Activated T-helper 2 cell treated with anti-CD3 and anti-CD28 coated beads, Interferon-gamma antibody, Interleukin-2, Interleukin-4, amounts not matched to agents 10 μg/mL and 5 μg/mL and 100 μg/mL, durations not matched to agents 14 hours and 24 hours and 36 hours (primary cell): ENCODE measurements at regions not wholly inside any gene's neighbourhood (a gene's known extent, or its start where the extent isn't known, plus 50 kb on each side); places are given as distances from the start of the nearest gene placed in this dataset.

Source experiments
- DNase-seq: peaks from one replicate; pipeline ENCODE4 v3.0.0; 2021; ENCODE audit warnings: low spot score
- H3K27ac Mint-ChIP-seq: one replicate; pipeline ENCODE4 v1.8.0; 2021; ENCODE audit warnings: mixed read lengths
- H3K27me3 Mint-ChIP-seq: one replicate; pipeline ENCODE4 v1.8.0; 2021; ENCODE audit warnings: low read depth, mixed read lengths
- H3K36me3 Mint-ChIP-seq: one replicate; pipeline ENCODE4 v1.8.0; 2021; ENCODE audit warnings: low read depth, mixed read lengths
- H3K4me1 Mint-ChIP-seq: one replicate; pipeline ENCODE4 v1.8.0; 2021; ENCODE audit warnings: low read depth, mixed read lengths
- H3K4me3 Mint-ChIP-seq: one replicate; pipeline ENCODE4 v1.8.0; 2021; ENCODE audit warnings: low read depth, mild to moderate bottlenecking, moderate library complexity, mixed read lengths
- H3K9me3 Mint-ChIP-seq: one replicate; pipeline ENCODE4 v1.8.0; 2021; ENCODE audit warnings: mixed read lengths
- intact Hi-C: fragments of 100-400 bp; cut with micrococcal nuclease; formaldehyde crosslinking; loops from one replicate; pipeline ENCODE4 v1.15.1; 2023

DNA sequence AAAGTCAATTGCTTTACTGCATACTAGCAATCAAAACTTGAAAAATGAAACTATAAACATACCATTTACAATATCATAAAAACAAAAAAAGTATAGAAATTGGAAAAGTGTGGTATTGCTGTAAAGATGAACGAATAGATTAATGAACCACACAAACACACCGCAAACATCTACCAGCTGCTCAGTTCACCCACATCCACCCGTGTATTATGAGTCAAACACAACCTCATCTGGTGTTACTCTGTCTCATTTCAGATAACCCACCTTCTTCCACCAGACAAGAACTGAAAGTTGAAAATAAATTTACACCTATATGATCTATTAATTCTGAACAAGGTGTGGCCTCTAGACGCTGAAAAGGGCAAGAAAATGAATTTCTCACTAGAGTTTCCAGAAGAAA is 53.3 kb downstream of the BLID start:
- intact Hi-C loops: no loop called here
- Mint-ChIP-seq H3K36me3 (no peaks in the 10 kb centered on the region), H3K27me3 (no peaks in the 10 kb centered on the region), H3K4me1 (no peaks in the 10 kb centered on the region), H3K9me3 (peaks cover 10% of the 10 kb centered on the region), H3K4me3 (no peak overlapping the region), H3K27ac (no peak overlapping the region)
- DNase-seq: no peak

- Mint-ChIP-seq H3K27ac (no peak overlapping the region), H3K27me3 (no peaks in the 10 kb centered on the region), H3K36me3 (no peaks in the 10 kb centered on the region), H3K9me3 (peaks cover 10% of the 10 kb centered on the region), H3K4me3 (no peak overlapping the region), H3K4me1 (no peaks in the 10 kb centered on the region)
- DNase-seq: no peak
- intact Hi-C loops: no loop called here
Measured at GRCh38 chr11:122059565-122059964, 56.5 kb downstream of the BLID start.

GRCh38 chr11:122050021-122050690 is 65.9 kb downstream of the BLID start:
- Mint-ChIP-seq H3K27me3 (no peaks in the 10 kb centered on the region), H3K9me3 (peaks cover 4% of the 10 kb centered on the region), H3K27ac (no peak overlapping the region), H3K36me3 (no peaks in the 10 kb centered on the region), H3K4me1 (no peaks in the 10 kb centered on the region), H3K4me3 (no peak overlapping the region)
- no peak for DNase-seq
- intact Hi-C loops: no loop called here

GRCh38 chr11:122048401-122048800 is 67.6 kb downstream of the BLID start:
- intact Hi-C loops: no loop called here
- Mint-ChIP-seq H3K27me3 (no peaks in the 10 kb centered on the region), H3K4me3 (no peak overlapping the region), H3K9me3 (peaks cover 4% of the 10 kb centered on the region), H3K27ac (no peak overlapping the region), H3K4me1 (no peaks in the 10 kb centered on the region), H3K36me3 (no peaks in the 10 kb centered on the region)
- no peak for DNase-seq

GRCh38 chr11:122046846-122047245 is 69.2 kb downstream of the BLID start:
- no peak for DNase-seq
- Mint-ChIP-seq H3K9me3 (peaks cover 4% of the 10 kb centered on the region), H3K27ac (no peak overlapping the region), H3K36me3 (no peaks in the 10 kb centered on the region), H3K27me3 (no peaks in the 10 kb centered on the region), H3K4me3 (no peak overlapping the region), H3K4me1 (no peaks in the 10 kb centered on the region)
- intact Hi-C loops: no loop called here

GRCh38 chr11:122046438-122046837 is 69.6 kb downstream of the BLID start:
- Mint-ChIP-seq H3K27ac (no peak overlapping the region), H3K27me3 (no peaks in the 10 kb centered on the region), H3K36me3 (no peaks in the 10 kb centered on the region), H3K4me3 (no peak overlapping the region), H3K9me3 (peaks cover 4% of the 10 kb centered on the region), H3K4me1 (no peaks in the 10 kb centered on the region)
- intact Hi-C loops: no loop called here
- DNase-seq: no peak

GRCh38 chr11:122045181-122045586 is 70.8 kb downstream of the BLID start:
- H3K4me1 Mint-ChIP-seq: no peaks in the 10 kb centered on the region
- H3K27me3 Mint-ChIP-seq: no peaks in the 10 kb centered on the region
- intact Hi-C loops: no loop called here
- H3K4me3 Mint-ChIP-seq: no peak overlapping the region
- no peak overlapping the region for H3K27ac Mint-ChIP-seq
- DNase-seq: no peak
- H3K36me3 Mint-ChIP-seq: no peaks in the 10 kb centered on the region
- H3K9me3 Mint-ChIP-seq: no peaks in the 10 kb centered on the region

GRCh38 chr11:122044086-122044485 is 71.9 kb downstream of the BLID start:
- no peak for DNase-seq
- intact Hi-C loops: no loop called here
- H3K4me3 Mint-ChIP-seq: no peak overlapping the region
- H3K9me3 Mint-ChIP-seq: no peaks in the 10 kb centered on the region
- H3K36me3 Mint-ChIP-seq: no peaks in the 10 kb centered on the region
- H3K4me1 Mint-ChIP-seq: no peaks in the 10 kb centered on the region
- no peaks in the 10 kb centered on the region for H3K27me3 Mint-ChIP-seq
- H3K27ac Mint-ChIP-seq: no peak overlapping the region

- H3K9me3 Mint-ChIP-seq: no peaks in the 10 kb centered on the region
- no peak overlapping the region for H3K27ac Mint-ChIP-seq
- no peaks in the 10 kb centered on the region for H3K4me1 Mint-ChIP-seq
- no peaks in the 10 kb centered on the region for H3K36me3 Mint-ChIP-seq
- intact Hi-C loops: no loop called here
- H3K4me3 Mint-ChIP-seq: no peak overlapping the region
- no peaks in the 10 kb centered on the region for H3K27me3 Mint-ChIP-seq
- no peak for DNase-seq
Measured at GRCh38 chr11:122042981-122043380, 73.0 kb downstream of the BLID start.

DNA sequence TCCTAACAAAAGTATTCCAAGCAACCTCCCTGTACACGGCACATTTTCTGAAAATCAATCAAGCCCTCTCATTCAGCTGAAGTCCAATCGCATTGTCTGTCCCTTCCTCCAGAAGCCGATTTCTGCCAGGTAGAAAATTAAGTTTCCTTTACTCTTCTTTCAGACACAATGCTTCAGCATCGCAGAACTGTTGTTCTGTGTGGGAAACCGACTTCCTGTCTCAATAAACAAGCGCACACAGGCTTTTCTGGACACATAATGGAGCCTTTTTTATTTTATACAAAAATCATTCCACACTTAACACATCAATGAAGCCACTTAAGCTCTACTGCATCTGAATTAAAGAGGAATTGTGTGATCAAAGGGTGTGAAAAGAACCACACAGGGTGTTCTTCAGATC is 75.6 kb downstream of the BLID start:
- no peak overlapping the region for H3K27ac Mint-ChIP-seq
- no peaks in the 10 kb centered on the region for H3K9me3 Mint-ChIP-seq
- H3K36me3 Mint-ChIP-seq: no peaks in the 10 kb centered on the region
- H3K27me3 Mint-ChIP-seq: no peaks in the 10 kb centered on the region
- H3K4me3 Mint-ChIP-seq: no peak overlapping the region
- DNase-seq: no peak
- intact Hi-C loops: no loop called here
- H3K4me1 Mint-ChIP-seq: no peaks in the 10 kb centered on the region

DNA sequence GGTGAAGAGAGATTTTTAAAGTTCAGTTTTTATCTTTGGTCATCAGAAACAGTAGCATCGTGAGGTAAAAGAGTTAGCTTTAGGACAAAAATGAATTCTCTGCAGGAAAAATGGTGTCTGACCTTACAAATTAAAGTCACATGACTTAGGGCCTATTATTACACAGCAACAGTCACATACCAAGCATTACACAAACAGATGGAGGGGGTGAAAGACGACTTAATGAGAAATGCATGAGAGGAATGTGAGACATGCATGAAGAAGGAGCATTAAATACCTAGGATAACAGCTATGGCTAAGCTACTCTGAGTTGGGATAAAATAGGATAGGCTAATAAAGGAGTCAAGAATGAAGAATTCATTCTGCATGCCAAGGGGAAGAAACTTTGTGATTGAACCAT is 77.5 kb downstream of the BLID start:
- Mint-ChIP-seq H3K27me3 (no peaks in the 10 kb centered on the region), H3K4me1 (no peaks in the 10 kb centered on the region), H3K4me3 (no peak overlapping the region), H3K36me3 (no peaks in the 10 kb centered on the region), H3K27ac (no peak overlapping the region), H3K9me3 (no peaks in the 10 kb centered on the region)
- intact Hi-C loops: no loop called here
- DNase-seq: no peak

DNA sequence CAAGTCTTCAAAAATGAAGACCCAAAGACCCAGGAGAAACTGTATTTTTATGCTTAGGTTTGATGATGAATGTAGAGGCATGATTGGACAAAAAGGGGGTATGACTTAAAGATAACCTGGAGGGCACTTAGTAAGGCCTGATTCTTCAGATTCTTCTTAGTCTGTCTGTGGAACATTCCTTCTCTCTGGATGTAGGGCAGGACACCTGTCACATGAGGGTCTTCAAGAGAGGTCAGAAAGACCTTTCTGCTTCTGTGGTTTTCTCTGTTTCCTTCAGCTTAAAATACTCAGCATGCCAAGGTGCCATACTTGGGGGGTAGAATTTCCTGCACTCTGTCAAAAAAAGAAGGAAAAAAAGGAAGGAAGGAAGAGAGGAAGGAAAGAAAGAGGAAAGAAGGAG is 78.1 kb downstream of the BLID start:
- no peaks in the 10 kb centered on the region for H3K4me1 Mint-ChIP-seq
- no peaks in the 10 kb centered on the region for H3K27me3 Mint-ChIP-seq

DNA sequence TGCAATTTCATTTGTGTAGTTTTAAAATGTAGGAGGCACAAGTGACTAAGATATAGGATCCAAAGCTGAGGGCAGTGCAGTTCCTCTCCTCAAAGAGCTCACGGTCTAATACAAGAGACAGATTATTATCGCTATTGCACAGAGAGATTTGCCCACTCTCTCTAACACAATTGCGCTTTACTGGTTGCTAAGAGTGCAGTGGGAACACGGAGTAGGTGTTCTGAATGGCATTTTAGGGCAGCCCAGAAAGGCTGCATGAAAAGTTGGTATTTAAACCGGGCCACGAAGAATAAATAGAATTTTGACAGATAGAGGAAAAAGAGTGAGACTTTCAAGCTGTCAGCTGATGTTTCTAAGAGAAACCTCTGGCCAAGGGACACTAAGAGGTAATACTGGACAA is 79.5 kb downstream of the BLID start:
- intact Hi-C loops: no loop called here
- H3K9me3 Mint-ChIP-seq: no peaks in the 10 kb centered on the region
- DNase-seq: no peak
- no peaks in the 10 kb centered on the region for H3K36me3 Mint-ChIP-seq
- H3K27ac Mint-ChIP-seq: no peak overlapping the region
- no peaks in the 10 kb centered on the region for H3K27me3 Mint-ChIP-seq
- no peaks in the 10 kb centered on the region for H3K4me1 Mint-ChIP-seq
- H3K4me3 Mint-ChIP-seq: no peak overlapping the region

More for the DNA sequence above, 78.1 kb downstream of the BLID start:
- no peak overlapping the region for H3K4me3 Mint-ChIP-seq
- no peaks in the 10 kb centered on the region for H3K36me3 Mint-ChIP-seq
- no peak for DNase-seq
- H3K27ac Mint-ChIP-seq: no peak overlapping the region
- H3K9me3 Mint-ChIP-seq: no peaks in the 10 kb centered on the region
- intact Hi-C loops: no loop called here

DNA sequence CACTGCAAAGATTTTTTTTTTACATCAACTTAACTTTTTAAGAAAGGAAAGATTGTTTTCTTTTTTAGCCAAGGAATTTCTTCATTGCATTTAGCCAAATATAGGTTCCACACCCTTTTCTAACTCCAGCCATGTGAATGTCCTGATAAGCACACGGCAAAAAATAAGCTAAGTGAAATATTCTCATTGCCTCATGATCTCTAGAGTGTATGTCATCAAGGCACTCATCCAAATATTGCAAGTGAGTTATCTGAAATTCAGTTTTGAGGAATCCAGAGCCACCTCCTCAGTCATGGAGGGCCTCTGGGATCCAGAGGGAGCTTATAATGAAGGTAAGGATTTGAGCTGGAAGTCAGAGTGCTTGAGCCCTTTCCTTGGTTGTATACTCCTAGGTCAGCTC is 80.0 kb downstream of the BLID start:
- no peak overlapping the region for H3K27ac Mint-ChIP-seq
- H3K4me3 Mint-ChIP-seq: no peak overlapping the region
- H3K4me1 Mint-ChIP-seq: no peaks in the 10 kb centered on the region
- intact Hi-C loops: no loop called here
- H3K27me3 Mint-ChIP-seq: no peaks in the 10 kb centered on the region
- DNase-seq: no peak
- H3K36me3 Mint-ChIP-seq: no peaks in the 10 kb centered on the region
- H3K9me3 Mint-ChIP-seq: no peaks in the 10 kb centered on the region
